NCI-H2196 treated with DMSO at 0.1 percent for 48 hours (cell line): ENCODE measurements at regions not wholly inside any gene's neighbourhood (a gene's known extent, or its start where the extent isn't known, plus 50 kb on each side); places are given as distances from the start of the nearest gene placed in this dataset.

Experiments
- DNase-seq: peaks from one replicate; lab custom pipeline; 2025; ENCODE audit not compliant: unreplicated experiment; lab: John Stamatoyannopoulos, UW

GRCh38 chr10:71066600-71066999 lies 145.8 kb upstream of the UNC5B start:
- no peak for DNase-seq

GRCh38 chr10:71067098-71067740 lies 145.2 kb upstream of the UNC5B start:
- DNase-seq, result no peak

DNA sequence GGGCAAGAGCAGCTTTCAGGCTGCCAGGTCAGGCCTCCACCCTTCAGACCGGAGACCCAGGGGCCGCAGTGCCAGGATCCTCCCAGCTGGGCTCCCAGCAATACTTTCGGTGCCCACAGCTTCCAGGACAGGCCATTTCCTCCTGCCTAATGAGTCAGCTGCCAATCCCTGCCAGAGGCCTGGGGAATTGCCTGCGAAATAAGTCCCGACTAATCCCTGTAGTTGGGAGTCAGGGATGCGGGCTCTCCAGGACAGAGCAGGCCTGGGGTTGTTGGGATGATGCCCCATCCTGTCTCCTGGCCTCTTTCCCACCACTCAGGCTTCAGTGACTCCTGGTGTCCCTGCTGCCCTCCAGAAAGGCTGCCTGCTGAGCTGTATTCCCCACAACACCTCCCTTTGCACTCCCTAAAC lies 143.5 kb upstream of the UNC5B start:
- DNase-seq, result no peak

- no peak for DNase-seq
Measured at GRCh38 chr10:71069909-71070666, 142.3 kb upstream of the UNC5B start.

GRCh38 chr10:71070741-71071140 lies 141.6 kb upstream of the UNC5B start:
- no peak for DNase-seq

- no peak for DNase-seq
Measured at GRCh38 chr10:71072131-71072822, 140.1 kb upstream of the UNC5B start.

GRCh38 chr10:71072823-71073210 lies 139.6 kb upstream of the UNC5B start:
- no peak for DNase-seq

DNA sequence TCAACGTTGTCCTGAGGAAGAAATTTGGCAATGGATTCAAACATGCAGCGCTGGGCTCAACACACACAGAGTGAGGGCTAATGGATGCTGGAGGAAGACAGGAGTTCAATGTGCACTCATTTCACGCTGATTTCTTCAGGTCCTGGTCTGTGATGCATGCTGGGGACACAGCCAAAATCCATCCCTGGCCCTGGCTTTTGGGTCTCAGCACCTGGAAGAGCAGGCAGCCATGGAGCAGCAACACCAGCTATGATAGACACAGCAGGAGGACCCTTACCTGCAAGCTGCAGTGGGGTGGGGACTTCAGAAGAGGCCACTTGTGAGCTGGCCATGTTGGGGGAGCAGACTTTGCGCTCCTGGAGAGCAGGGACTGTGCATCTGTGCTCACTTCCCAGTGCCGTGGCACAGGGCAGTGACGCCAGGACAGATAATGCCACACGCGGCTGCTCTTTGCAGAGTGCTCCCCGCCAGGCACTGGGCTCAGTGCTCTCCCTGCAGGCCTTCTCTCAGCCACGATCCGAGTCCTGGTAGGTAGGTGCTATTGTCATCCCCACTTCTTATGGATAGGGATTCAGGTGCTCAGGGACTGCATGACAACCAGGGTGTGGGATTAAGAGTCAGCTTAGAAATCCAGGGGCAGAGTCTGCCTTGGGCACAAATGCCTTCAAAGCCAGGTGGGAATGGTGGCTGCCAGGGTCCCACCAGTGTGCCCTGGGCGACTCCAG lies 138.8 kb upstream of the UNC5B start:
- no peak for DNase-seq

DNA sequence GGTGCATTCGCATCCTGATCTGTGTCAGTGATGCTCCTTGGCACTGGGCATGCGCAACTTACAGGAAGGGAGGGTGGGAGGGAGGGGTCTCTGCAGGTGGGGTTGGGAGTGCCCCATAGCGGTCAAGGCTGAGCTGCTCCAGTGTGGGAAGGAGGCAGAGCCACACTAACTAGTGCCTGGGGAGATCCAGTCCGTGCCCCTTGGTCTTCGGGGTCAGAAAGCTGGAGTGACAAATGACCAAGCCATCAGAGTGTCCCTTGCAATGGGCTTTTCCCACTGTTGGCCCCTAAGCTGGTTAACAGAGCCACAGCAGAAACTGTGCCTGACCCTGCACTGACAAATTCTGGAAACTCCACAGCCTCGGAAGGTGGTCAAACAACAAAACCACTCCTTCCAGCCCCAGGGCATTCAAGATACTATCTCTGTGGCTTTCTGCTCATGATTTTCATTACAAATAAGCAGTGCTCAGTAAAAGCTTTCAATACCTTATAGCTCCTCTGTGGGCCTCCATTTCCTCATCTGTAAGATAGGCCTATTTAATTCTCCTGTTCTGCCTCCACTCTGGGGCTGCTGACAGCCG lies 138.1 kb upstream of the UNC5B start:
- DNase-seq, result no peak

DNA sequence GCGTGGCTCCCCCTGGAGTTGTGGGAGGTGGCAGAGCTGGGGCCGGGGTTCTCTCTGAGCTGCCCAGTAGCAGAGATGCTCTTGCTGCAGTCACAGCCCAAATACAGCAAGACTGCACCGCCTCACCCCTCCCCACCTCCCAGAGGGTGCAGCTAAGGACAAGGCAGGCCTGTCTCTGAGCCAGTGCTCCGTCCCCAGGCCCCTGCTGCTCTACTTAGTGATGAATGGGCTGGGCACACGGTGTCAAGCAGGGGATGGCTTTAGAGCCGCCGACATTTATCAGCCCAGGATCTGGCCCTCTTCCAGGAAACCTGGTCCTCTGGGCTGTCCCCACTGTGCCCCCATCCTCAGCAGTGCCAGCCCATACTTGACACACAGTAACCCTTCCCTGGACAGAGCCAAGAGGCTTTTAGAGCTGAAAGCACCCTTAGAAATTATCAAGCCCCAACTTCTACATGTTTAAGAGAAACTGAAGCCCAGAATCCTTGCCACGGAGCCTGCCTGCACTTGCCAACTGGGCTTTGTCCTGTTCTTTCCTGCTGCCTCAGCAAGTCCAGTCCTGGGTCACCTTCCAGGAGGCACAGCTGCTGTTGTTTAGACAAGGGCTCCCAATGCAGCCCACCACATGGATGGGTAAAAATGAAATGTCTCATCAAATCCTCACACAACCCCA lies 137.1 kb upstream of the UNC5B start:
- no peak for DNase-seq

DNA sequence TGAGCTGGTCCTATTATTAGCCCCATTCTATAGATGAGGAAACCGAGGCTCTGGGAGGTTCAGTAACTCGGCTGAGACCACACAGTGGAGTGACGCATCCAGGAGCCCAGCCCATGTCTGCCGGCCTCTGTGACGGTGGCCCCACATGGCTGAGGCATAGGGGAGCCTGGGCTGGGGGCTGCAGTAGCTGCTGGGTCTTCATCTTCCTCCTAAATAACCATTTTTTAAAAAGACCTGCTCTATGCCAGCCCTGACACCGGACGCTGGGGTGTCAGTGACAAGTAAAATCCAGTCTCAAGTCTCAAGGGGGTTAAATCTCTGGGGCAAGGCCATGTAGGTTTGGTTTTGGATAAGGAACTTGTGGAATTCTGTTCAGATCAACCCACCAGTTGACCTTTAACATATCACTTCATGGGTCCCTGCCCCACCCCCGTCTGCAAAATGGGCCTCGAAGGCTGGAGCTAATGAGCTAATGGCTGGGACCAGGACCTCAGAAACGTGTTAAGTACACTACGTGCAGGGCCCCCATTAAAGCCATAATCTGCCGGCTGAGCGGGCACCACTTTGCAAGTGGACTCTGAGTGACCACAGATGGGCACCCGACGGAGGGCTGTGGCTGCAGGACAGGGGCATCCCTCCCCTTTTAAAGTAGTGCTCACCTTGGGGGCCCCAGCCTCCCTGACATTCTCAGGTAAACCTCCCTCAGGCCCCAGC lies 136.5 kb upstream of the UNC5B start:
- no peak for DNase-seq

GRCh38 chr10:71076473-71077142 lies 135.8 kb upstream of the UNC5B start:
- DNase-seq, result no peak

DNA sequence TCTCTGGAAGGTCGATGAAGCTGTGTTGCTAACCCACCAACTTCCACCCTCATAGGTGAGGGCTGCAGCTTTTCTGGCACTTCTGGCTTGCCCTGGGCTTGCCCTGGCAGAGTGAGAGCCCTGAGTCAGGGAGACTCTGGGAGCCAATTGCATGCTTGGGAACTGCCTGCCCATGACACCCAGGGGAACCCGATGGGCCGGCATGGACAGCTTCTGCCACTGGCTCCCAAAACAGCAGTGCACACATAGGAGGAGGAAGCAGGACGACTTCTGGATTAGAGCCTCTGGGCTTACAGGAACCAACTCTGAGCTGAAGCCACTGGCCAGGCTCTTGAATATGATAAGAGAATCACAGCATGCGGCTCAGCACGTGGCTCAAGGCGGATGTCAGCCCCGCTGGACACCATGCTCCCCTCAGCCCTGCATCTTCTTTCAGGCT lies 135.2 kb upstream of the UNC5B start:
- no peak for DNase-seq

- DNase-seq, result no peak
Measured at GRCh38 chr10:71077796-71078453, 134.4 kb upstream of the UNC5B start.

DNA sequence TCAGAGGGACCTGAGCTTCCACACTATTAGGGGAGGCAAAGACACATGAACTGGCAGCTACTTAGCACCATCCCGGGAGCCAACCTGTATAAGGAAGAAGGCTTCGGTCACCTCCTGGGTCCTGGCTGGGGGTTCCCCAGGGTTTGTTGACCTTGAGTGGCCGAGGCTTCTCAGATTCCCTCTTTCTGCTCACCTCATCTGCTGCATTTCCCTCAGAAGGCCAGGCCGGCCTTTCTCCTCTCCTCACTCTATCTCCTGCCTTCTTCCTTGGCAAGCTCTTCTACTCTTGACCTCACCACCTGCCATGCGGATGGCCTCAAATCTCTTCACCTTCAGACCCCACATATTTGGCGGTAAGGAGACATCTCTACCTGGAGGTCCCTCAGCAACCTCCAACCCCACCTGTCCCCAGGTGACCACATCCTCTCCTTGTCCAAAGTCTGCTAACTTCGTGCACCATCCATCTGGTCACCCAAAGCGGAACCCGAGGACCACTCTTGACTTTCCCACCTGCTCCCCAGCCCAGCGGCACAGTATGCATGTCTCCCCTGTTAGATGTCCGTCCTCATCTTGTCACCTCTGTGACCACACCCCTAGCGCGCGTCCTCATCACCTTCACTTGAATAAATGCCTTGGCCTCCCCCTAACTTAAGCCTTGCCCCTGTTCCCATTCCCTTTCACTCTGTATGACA lies 133.8 kb upstream of the UNC5B start:
- DNase-seq, result no peak

- DNase-seq, result no peak
Measured at GRCh38 chr10:71079761-71080380, 132.5 kb upstream of the UNC5B start.

GRCh38 chr10:71080381-71081228 lies 131.8 kb upstream of the UNC5B start:
- no peak for DNase-seq
